Stimulated activated CD4-positive, alpha-beta T cell treated with anti-CD3 and anti-CD28 coated beads, Interleukin-2, amount 100 ng/mL, for 4 hours (primary cell): ENCODE measurements at regions not wholly inside any gene's neighbourhood (a gene's known extent, or its start where the extent isn't known, plus 50 kb on each side); places are given as distances from the start of the nearest gene placed in this dataset.
"Not testable (repeated sequence)": the region's sequence is repeated elsewhere in the genome, so short reads cannot be mapped to it uniquely, and the experiment has no call there.

Experiments used
- DNase-seq: peaks from one replicate; pipeline ENCODE4 v3.0.0-alpha.2; 2020; ENCODE audit warnings: low read depth

GRCh38 chr4:158122501-158122900, 50.3 kb downstream of the GASK1B start:
- no peak for DNase-seq

- no peak for DNase-seq
Measured at GRCh38 chr4:158121161-158121579, 51.7 kb downstream of the GASK1B start.

GRCh38 chr4:158120645-158121151, 52.1 kb downstream of the GASK1B start:
- DNase-seq = not testable (repeated sequence)

- DNase-seq = no peak
Measured at GRCh38 chr4:158112611-158113010, 60.2 kb downstream of the GASK1B start.

- DNase-seq = no peak
Measured at GRCh38 chr4:158111241-158111640, 61.6 kb downstream of the GASK1B start.

GRCh38 chr4:158102904-158103303, 69.9 kb downstream of the GASK1B start:
- no peak for DNase-seq

GRCh38 chr4:158099686-158100085, 73.1 kb downstream of the GASK1B start:
- DNase-seq = no peak

GRCh38 chr4:158098802-158099201, 74.0 kb downstream of the GASK1B start:
- no peak for DNase-seq

- DNase-seq = no peak
Measured at GRCh38 chr4:158094413-158095134, 78.3 kb downstream of the GASK1B start.

- DNase-seq = no peak
Measured at GRCh38 chr4:158090323-158090722, 82.5 kb downstream of the GASK1B start.

- not testable (repeated sequence) for DNase-seq
Measured at GRCh38 chr4:158089897-158090296, 82.9 kb downstream of the GASK1B start.

GRCh38 chr4:158080354-158080753, 92.5 kb downstream of the GASK1B start:
- DNase-seq = no peak

- no peak for DNase-seq
Measured at GRCh38 chr4:158079661-158080060, 93.2 kb downstream of the GASK1B start.

- no peak for DNase-seq
Measured at GRCh38 chr4:158077835-158078234, 95.0 kb downstream of the GASK1B start.

- no peak for DNase-seq
Measured at GRCh38 chr4:158074851-158075250, 98.0 kb downstream of the GASK1B start.

GRCh38 chr4:158071931-158072330, 100.9 kb downstream of the GASK1B start:
- DNase-seq = no peak

GRCh38 chr4:158068068-158068467, 104.8 kb downstream of the GASK1B start:
- no peak for DNase-seq

- no peak for DNase-seq
Measured at GRCh38 chr4:158067646-158068045, 105.2 kb downstream of the GASK1B start.

GRCh38 chr4:158065603-158066002, 107.2 kb downstream of the GASK1B start:
- no peak for DNase-seq

GRCh38 chr4:158065176-158065575, 107.6 kb downstream of the GASK1B start:
- DNase-seq = no peak

GRCh38 chr4:158056689-158057245, 116.1 kb downstream of the GASK1B start:
- DNase-seq = no peak

GRCh38 chr4:158055668-158056067, 117.2 kb downstream of the GASK1B start:
- no peak for DNase-seq

GRCh38 chr4:158053801-158054200, 119.0 kb downstream of the GASK1B start:
- no peak for DNase-seq

- no peak for DNase-seq
Measured at GRCh38 chr4:158053086-158053485, 119.7 kb downstream of the GASK1B start.
